H9 (cell line): ENCODE measurements at regions not wholly inside any gene's neighbourhood (a gene's known extent, or its start where the extent isn't known, plus 50 kb on each side); places are given as distances from the start of the nearest gene placed in this dataset.

Experiments
- DNase-seq: peaks from one replicate; pipeline ENCODE4 v3.0.0-alpha.2; 2017
- H2AFZ ChIP-seq: one replicate; pipeline ENCODE4 v1.6.1; 2013; ENCODE audit warnings: mild to moderate bottlenecking, low read length, control low read depth, moderate library complexity
- H2AK5ac ChIP-seq: 2 replicates; pipeline ENCODE4 v1.6.1; 2013; ENCODE audit warnings: low read length, control low read depth, mixed read lengths; ENCODE audit not compliant: insufficient read length
- H2BK120ac ChIP-seq: one replicate; pipeline ENCODE4 v1.6.1; 2013; ENCODE audit warnings: low read depth, mild to moderate bottlenecking, low read length, control low read depth, inconsistent platforms; ENCODE audit not compliant: poor library complexity, severe bottlenecking
- H2BK12ac ChIP-seq: 2 replicates; pipeline ENCODE4 v1.6.1; 2013; ENCODE audit warnings: low read length, control low read depth, mixed read lengths, low read depth; ENCODE audit not compliant: insufficient read length
- H2BK15ac ChIP-seq: 2 replicates; pipeline ENCODE4 v1.6.1; 2013; ENCODE audit warnings: low read depth, low read length, control low read depth
- H2BK20ac ChIP-seq: one replicate; pipeline ENCODE4 v1.6.1; 2013; ENCODE audit warnings: low read depth, mild to moderate bottlenecking, low read length, control low read depth, inconsistent platforms; ENCODE audit not compliant: poor library complexity, severe bottlenecking
- H2BK5ac ChIP-seq: 2 replicates; pipeline ENCODE4 v1.6.1; 2013; ENCODE audit warnings: low read length, control low read depth, mixed read lengths; ENCODE audit not compliant: insufficient read length
- H3K14ac ChIP-seq: 2 replicates; pipeline ENCODE4 v1.6.1; 2013; ENCODE audit warnings: low read length, control low read depth; ENCODE audit not compliant: insufficient read depth
- H3K18ac ChIP-seq: 2 replicates; pipeline ENCODE4 v1.6.1; 2013; ENCODE audit warnings: low read depth, mild to moderate bottlenecking, mixed read lengths, low read length, control low read depth; ENCODE audit not compliant: insufficient read length
- H3K23ac ChIP-seq: 2 replicates; pipeline ENCODE4 v1.6.1; 2013; ENCODE audit warnings: low read length, control low read depth, mixed read lengths, low read depth; ENCODE audit not compliant: insufficient read length
- H3K23me2 ChIP-seq: 2 replicates; pipeline ENCODE4 v1.6.1; 2013; ENCODE audit warnings: low read depth, mild to moderate bottlenecking, mixed read lengths, low read length, control low read depth; ENCODE audit not compliant: insufficient read length, poor library complexity, severe bottlenecking
- H3K27ac ChIP-seq: 2 replicates; pipeline ENCODE4 v1.5.1; 2013; ENCODE audit warnings: low read length, control low read depth, mixed read lengths, low read depth; ENCODE audit not compliant: insufficient read length
- H3K27me3 ChIP-seq: 2 replicates; pipeline ENCODE4 v1.6.1; 2013; ENCODE audit warnings: low read length, control low read depth, inconsistent platforms; ENCODE audit not compliant: insufficient read depth
- H3K4ac ChIP-seq: 2 replicates; pipeline ENCODE4 v1.6.1; 2013; ENCODE audit warnings: low read depth, mild to moderate bottlenecking, control low read depth, inconsistent platforms, low read length, moderate library complexity
- H3K4me1 ChIP-seq: 2 replicates; pipeline ENCODE4 v1.6.1; 2013; ENCODE audit warnings: low read length, control low read depth, inconsistent platforms; ENCODE audit not compliant: insufficient read depth
- H3K4me2 ChIP-seq: 2 replicates; pipeline ENCODE4 v1.6.1; 2013; ENCODE audit warnings: low read length, control low read depth, mixed read lengths; ENCODE audit not compliant: insufficient read length, insufficient read depth
- H3K56ac ChIP-seq: 2 replicates; pipeline ENCODE4 v1.6.1; 2013; ENCODE audit warnings: low read depth, mild to moderate bottlenecking, mixed read lengths, low read length, control low read depth; ENCODE audit not compliant: insufficient read length
- H3K79me1 ChIP-seq: 2 replicates; pipeline ENCODE4 v1.6.1; 2013; ENCODE audit warnings: low read depth, mild to moderate bottlenecking, moderate library complexity, low read length, control low read depth, inconsistent platforms; ENCODE audit not compliant: insufficient read depth, poor library complexity, severe bottlenecking
- H3K79me2 ChIP-seq: 2 replicates; pipeline ENCODE4 v1.6.1; 2013; ENCODE audit warnings: low read length, control low read depth, inconsistent platforms; ENCODE audit not compliant: insufficient read depth
- H3K9ac ChIP-seq: 2 replicates; pipeline ENCODE4 v1.6.1; 2013; ENCODE audit warnings: low read length, control low read depth, mixed read lengths; ENCODE audit not compliant: insufficient read length; ENCODE audit errors: extremely low read depth
- H3K9me3 ChIP-seq: one replicate; pipeline ENCODE4 v1.6.1; 2013; ENCODE audit warnings: low read depth, low read length, inconsistent platforms; ENCODE audit not compliant: control insufficient read depth
- H3T11ph ChIP-seq: one replicate; pipeline ENCODE4 v1.6.1; 2013; ENCODE audit warnings: mild to moderate bottlenecking, low read length, control low read depth, inconsistent platforms
- H4K20me1 ChIP-seq: one replicate; pipeline ENCODE4 v1.6.1; 2013; ENCODE audit not compliant: control insufficient read depth, insufficient read length, insufficient read depth
- H4K5ac ChIP-seq: 2 replicates; pipeline ENCODE4 v1.6.1; 2013; ENCODE audit warnings: low read depth, mild to moderate bottlenecking, mixed read lengths, low read length, control low read depth; ENCODE audit not compliant: insufficient read length
- H4K8ac ChIP-seq: replicated peaks from 2 replicates; pipeline ENCODE4 v1.6.1; 2013; ENCODE audit warnings: low read length, control low read depth, mixed read lengths, low read depth; ENCODE audit not compliant: insufficient read length
- H4K91ac ChIP-seq: 2 replicates; pipeline ENCODE4 v1.6.1; 2013; ENCODE audit warnings: low read depth, mild to moderate bottlenecking, moderate library complexity, mixed read lengths, low read length, control low read depth; ENCODE audit not compliant: insufficient read length
- H3K27ac Mint-ChIP-seq, 3 experiments: 2 replicates in 2 of 3; 3 replicates in 1 of 3; pipeline ENCODE4 v1.8.0; 2020 to 2021; ENCODE audit warnings: mixed read lengths in 3 of 3, mild to moderate bottlenecking in 1 of 3, moderate library complexity in 1 of 3
- H3K27me3 Mint-ChIP-seq: 2 replicates; pipeline ENCODE4 v1.8.0; 2021; ENCODE audit warnings: low read depth, mild to moderate bottlenecking, moderate library complexity, mixed read lengths
- H3K36me3 Mint-ChIP-seq, 3 experiments: 2 replicates in 2 of 3; 3 replicates in 1 of 3; pipeline ENCODE4 v1.8.0; 2020 to 2021; ENCODE audit warnings: low read depth in 3 of 3, mixed read lengths in 3 of 3; ENCODE audit not compliant: insufficient read depth in 1 of 3
- H3K4me1 Mint-ChIP-seq, 2 experiments: 2 replicates each; pipeline ENCODE4 v1.8.0; 2020; ENCODE audit warnings: mixed read lengths in 2 of 2
- H3K4me3 Mint-ChIP-seq, 2 experiments: 2 replicates in 1 of 2; 3 replicates in 1 of 2; pipeline ENCODE4 v1.8.0; 2020 to 2021; ENCODE audit warnings: mild to moderate bottlenecking in 2 of 2, mixed read lengths in 2 of 2, moderate library complexity in 1 of 2
- H3K9me3 Mint-ChIP-seq, 2 experiments: 2 replicates in 1 of 2; 3 replicates in 1 of 2; pipeline ENCODE4 v1.8.0; 2020; ENCODE audit warnings: mild to moderate bottlenecking in 2 of 2, mixed read lengths in 2 of 2, moderate library complexity in 1 of 2
- WGBS: extraction: QIAGEN DNeasy Blood & Tissue Kit; methylation state at CpG from one replicate; pipeline ENCODE4 v1.1.7; 2013; ENCODE audit warnings: missing lambda C conversion rate, low lambda C conversion rate, mixed read lengths; ENCODE audit not compliant: insufficient read length; ENCODE audit errors: extremely low coverage; 5-methylcytosine and 5-hydroxymethylcytosine counted together
- TF ChIP-seq, protein P1 (sequence below): fragments of 200-600 bp; sonication (generic); conservative IDR thresholded peaks from 3 replicates; pipeline ENCODE4 v1.8.0; 2021; ENCODE audit warnings: antibody characterized with exemption, mild to moderate bottlenecking

DNA sequence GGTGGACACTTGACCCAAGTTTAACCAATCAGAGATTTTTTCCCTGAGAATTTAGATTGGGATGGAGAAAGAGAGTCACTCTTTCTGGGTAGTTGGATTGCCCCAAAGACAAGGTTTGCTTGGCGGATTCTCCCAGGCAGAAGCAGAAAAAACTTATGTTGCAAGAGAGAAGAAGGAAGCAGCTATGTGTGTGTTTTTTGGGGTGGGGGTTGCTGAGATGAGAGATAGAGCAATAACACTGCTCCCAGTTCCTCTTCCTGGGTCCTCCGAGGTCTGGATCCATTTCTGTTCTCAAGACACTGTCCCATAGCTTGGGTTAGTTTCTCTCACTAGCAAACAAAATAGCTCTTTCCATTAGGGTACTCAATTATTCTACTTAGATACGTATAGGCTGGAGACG lies 222.1 kb downstream of the STIM2 start:
- H3K4ac ChIP-seq: no peak overlapping the region
- H2BK20ac ChIP-seq: no peak overlapping the region
- no peak overlapping the region for H3K27ac ChIP-seq
- H3K9me3 ChIP-seq: no peaks in the 10 kb centered on the region
- H3K27me3 ChIP-seq: no peaks in the 10 kb centered on the region; the same call in 1 of the 2 replicates
- no peak overlapping the region for H3K27ac Mint-ChIP-seq
- H4K5ac ChIP-seq: no peak overlapping the region
- no peaks in the 10 kb centered on the region for H3K79me2 ChIP-seq
- no peaks in the 10 kb centered on the region for H4K20me1 ChIP-seq
- no peak overlapping the region for H3K56ac ChIP-seq
- no peak overlapping the region for H2BK15ac ChIP-seq
- H2BK120ac ChIP-seq: no peak overlapping the region
- no peak overlapping the region for H3K18ac ChIP-seq
- no peak overlapping the region for H3K23ac ChIP-seq
- TF ChIP-seq, protein P1, sequence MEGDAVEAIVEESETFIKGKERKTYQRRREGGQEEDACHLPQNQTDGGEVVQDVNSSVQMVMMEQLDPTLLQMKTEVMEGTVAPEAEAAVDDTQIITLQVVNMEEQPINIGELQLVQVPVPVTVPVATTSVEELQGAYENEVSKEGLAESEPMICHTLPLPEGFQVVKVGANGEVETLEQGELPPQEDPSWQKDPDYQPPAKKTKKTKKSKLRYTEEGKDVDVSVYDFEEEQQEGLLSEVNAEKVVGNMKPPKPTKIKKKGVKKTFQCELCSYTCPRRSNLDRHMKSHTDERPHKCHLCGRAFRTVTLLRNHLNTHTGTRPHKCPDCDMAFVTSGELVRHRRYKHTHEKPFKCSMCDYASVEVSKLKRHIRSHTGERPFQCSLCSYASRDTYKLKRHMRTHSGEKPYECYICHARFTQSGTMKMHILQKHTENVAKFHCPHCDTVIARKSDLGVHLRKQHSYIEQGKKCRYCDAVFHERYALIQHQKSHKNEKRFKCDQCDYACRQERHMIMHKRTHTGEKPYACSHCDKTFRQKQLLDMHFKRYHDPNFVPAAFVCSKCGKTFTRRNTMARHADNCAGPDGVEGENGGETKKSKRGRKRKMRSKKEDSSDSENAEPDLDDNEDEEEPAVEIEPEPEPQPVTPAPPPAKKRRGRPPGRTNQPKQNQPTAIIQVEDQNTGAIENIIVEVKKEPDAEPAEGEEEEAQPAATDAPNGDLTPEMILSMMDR: no peak
- H3K9ac ChIP-seq: no peak overlapping the region
- no peak overlapping the region for H3K4me3 Mint-ChIP-seq
- no peak for DNase-seq
- peaks cover 11% of the 10 kb centered on the region; the same call in 1 of the 2 replicates for H3K4me1 ChIP-seq
- H2AFZ ChIP-seq: no peak overlapping the region
- H3K79me1 ChIP-seq: no peaks in the 10 kb centered on the region
- H3K36me3 Mint-ChIP-seq: no peaks in the 10 kb centered on the region
- H3K14ac ChIP-seq: no peak overlapping the region
- H3K27me3 Mint-ChIP-seq: peaks cover 30% of the 10 kb centered on the region
- H3T11ph ChIP-seq: no peak overlapping the region
- peaks cover 46 to 51% of the 10 kb centered on the region in 2 experiments for H3K4me1 Mint-ChIP-seq
- no peaks in the 10 kb centered on the region for H3K9me3 Mint-ChIP-seq
- H4K8ac ChIP-seq: no peak overlapping the region
- no CpG with 5 or more reads among the region's 4 CpGs for WGBS
- H2BK5ac ChIP-seq: no peak overlapping the region
- no peak overlapping the region for H2AK5ac ChIP-seq
- H2BK12ac ChIP-seq: no peak overlapping the region
- peaks cover 6% of the 10 kb centered on the region for H3K23me2 ChIP-seq
- no peak overlapping the region for H3K4me2 ChIP-seq
- no peak overlapping the region for H4K91ac ChIP-seq
